Neural cell (in vitro differentiated cells): ENCODE measurements at regions not wholly inside any gene's neighbourhood (a gene's known extent, or its start where the extent isn't known, plus 50 kb on each side); places are given as distances from the start of the nearest gene placed in this dataset.
A peak's percentile ranks its signal among the peaks of the same experiment; 100 is the strongest.

Experiments used
- H2AFZ ChIP-seq: fragments of 200-600, 300-800 bp; sonication (generic), shearing (Covaris generic); 2 replicates; pipeline ENCODE4 v1.6.0; 2014; ENCODE audit warnings: low read depth, mild to moderate bottlenecking, antibody characterized with exemption, low read length, moderate library complexity
- H3F3A ChIP-seq: fragments of 200-600 bp; shearing (Covaris generic); 2 replicates; pipeline ENCODE4 v1.6.1; 2016; ENCODE audit warnings: mild to moderate bottlenecking, moderate library complexity, mixed read lengths, antibody characterized with exemption, low read length; ENCODE audit not compliant: insufficient read depth, poor library complexity, severe bottlenecking
- H3K27ac ChIP-seq: fragments of 200-600, 300-800 bp; sonication (generic), shearing (Covaris generic); 2 replicates; pipeline ENCODE4 v1.5.1; 2014; ENCODE audit warnings: mild to moderate bottlenecking, low read length, moderate library complexity
- H3K27me3 ChIP-seq: fragments of 300-800, 200-600 bp; sonication (generic), shearing (Covaris generic); 2 replicates; pipeline ENCODE4 v1.6.0; 2014; ENCODE audit warnings: mild to moderate bottlenecking, low read depth, low read length, moderate library complexity; ENCODE audit not compliant: insufficient read depth
- H3K36me3 ChIP-seq: fragments of 300-800, 200-600 bp; sonication (generic), shearing (Covaris generic); 2 replicates; pipeline ENCODE4 v1.5.1; 2014; ENCODE audit warnings: mild to moderate bottlenecking, antibody characterized with exemption, low read length, moderate library complexity; ENCODE audit not compliant: insufficient read depth
- H3K4me2 ChIP-seq: fragments of 300-800, 200-600 bp; sonication (generic), shearing (Covaris generic); 2 replicates; pipeline ENCODE4 v1.6.0; 2014; ENCODE audit warnings: mild to moderate bottlenecking, low read length
- H3K4me3 ChIP-seq: fragments of 300-800, 200-600 bp; sonication (generic), shearing (Covaris generic); 2 replicates; pipeline ENCODE4 v1.5.1; 2014; ENCODE audit warnings: mild to moderate bottlenecking, low read length, moderate library complexity
- H3K79me2 ChIP-seq: fragments of 200-600 bp; shearing (Covaris generic); replicated peaks from 2 replicates; pipeline ENCODE4 v1.6.0; 2014; ENCODE audit warnings: mild to moderate bottlenecking, low read length, moderate library complexity; ENCODE audit not compliant: insufficient read depth
- H3K9ac ChIP-seq: fragments of 300-800, 200-600 bp; sonication (generic), shearing (Covaris generic); 2 replicates; pipeline ENCODE4 v1.6.1; 2016; ENCODE audit warnings: mild to moderate bottlenecking, low read length, mixed read lengths
- H3K9me2 ChIP-seq: fragments of 200-600 bp; shearing (Covaris generic); 2 replicates; pipeline ENCODE4 v1.6.1; 2016; ENCODE audit warnings: mild to moderate bottlenecking, low read length, mixed read lengths; ENCODE audit not compliant: insufficient read depth
- H3K9me3 ChIP-seq: fragments of 200-600, 300-800 bp; sonication (generic), shearing (Covaris generic); 2 replicates; pipeline ENCODE4 v1.6.1; 2016; ENCODE audit warnings: mild to moderate bottlenecking, mixed run types, low read length, moderate library complexity, mixed read lengths
- H4K20me1 ChIP-seq: fragments of 200-600 bp; shearing (Covaris generic); 2 replicates; pipeline ENCODE4 v1.6.1; 2016; ENCODE audit warnings: mild to moderate bottlenecking, mixed run types; ENCODE audit not compliant: insufficient read depth
- EP300 ChIP-seq: fragments of 450-650 bp; conservative IDR thresholded peaks from 2 replicates; pipeline ENCODE4 v1.6.1; 2014; ENCODE audit warnings: antibody characterized with exemption, mild to moderate bottlenecking, moderate library complexity; ENCODE audit not compliant: poor library complexity, severe bottlenecking
- EZH2 ChIP-seq: fragments of 200-600, 300-800 bp; shearing (Covaris generic), sonication (generic); IDR thresholded peaks from 2 replicates; pipeline ENCODE4 v1.6.1; 2014; ENCODE audit warnings: antibody characterized with exemption, low read length, borderline replicate concordance, mild to moderate bottlenecking; ENCODE audit not compliant: insufficient read depth, poor library complexity, severe bottlenecking
- MXI1 ChIP-seq: fragments of 450-650 bp; conservative IDR thresholded peaks from 2 replicates; pipeline ENCODE4 v1.6.1; 2014; ENCODE audit warnings: antibody characterized with exemption, mild to moderate bottlenecking; ENCODE audit not compliant: poor library complexity, severe bottlenecking
- POLR2AphosphoS5 ChIP-seq: IDR thresholded peaks from 2 replicates; pipeline ENCODE4 v1.6.1; 2012
- RAD21 ChIP-seq: fragments of 450-650 bp; conservative IDR thresholded peaks from 2 replicates; pipeline ENCODE4 v1.6.1; 2014; ENCODE audit warnings: antibody characterized with exemption, mild to moderate bottlenecking, moderate library complexity
- SMC3 ChIP-seq: fragments of 450-650 bp; conservative IDR thresholded peaks from 2 replicates; pipeline ENCODE4 v1.6.1; 2014; ENCODE audit warnings: antibody characterized with exemption, mild to moderate bottlenecking, moderate library complexity; ENCODE audit not compliant: poor library complexity
- TAF1 ChIP-seq: IDR thresholded peaks from 2 replicates; pipeline ENCODE4 v1.6.1; 2012; ENCODE audit warnings: low read depth
- TF ChIP-seq, protein P1 (sequence below): fragments of 450-650 bp; IDR thresholded peaks from 2 replicates; pipeline ENCODE4 v1.5.1; 2014; ENCODE audit warnings: antibody characterized with exemption, mild to moderate bottlenecking, moderate library complexity; ENCODE audit not compliant: poor library complexity, severe bottlenecking
- TF ChIP-seq, protein P2 (sequence below): IDR thresholded peaks from 2 replicates; pipeline ENCODE4 v1.6.1; 2012; ENCODE audit warnings: borderline replicate concordance

DNA sequence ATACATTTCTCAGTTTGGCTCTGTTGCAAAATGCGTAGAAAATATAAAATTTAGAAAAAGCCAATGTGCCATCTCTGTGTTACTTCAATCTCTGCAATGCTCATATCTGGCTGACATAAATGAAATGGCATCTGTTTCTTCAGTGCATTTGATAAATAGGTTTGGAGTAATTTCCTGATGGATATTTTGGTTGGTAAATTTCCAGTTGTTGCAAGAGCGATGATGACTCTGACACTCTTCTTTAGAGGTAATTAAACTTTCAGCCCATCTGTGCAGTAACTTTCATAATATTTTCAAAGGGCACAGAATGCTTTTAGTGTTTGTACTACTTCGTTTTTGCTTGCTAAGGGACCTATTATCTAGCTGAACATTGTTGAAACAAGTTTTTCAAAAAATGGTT, 1286.4 kb downstream of the PCDH9 start:
- no peaks in the 10 kb centered on the region for H4K20me1 ChIP-seq
- no peak overlapping the region for H3K4me2 ChIP-seq
- H3K79me2 ChIP-seq = no peaks in the 10 kb centered on the region
- H3K27ac ChIP-seq = no peak overlapping the region
- H3K27me3 ChIP-seq = no peaks in the 10 kb centered on the region
- no peak overlapping the region for H3K9ac ChIP-seq
- TF ChIP-seq RAD21 (no peak), TAF1 (no peak)
- no peaks in the 10 kb centered on the region for H3F3A ChIP-seq
- no peak overlapping the region for H3K4me3 ChIP-seq
- no peaks in the 10 kb centered on the region for H3K9me3 ChIP-seq
- no peak overlapping the region for H2AFZ ChIP-seq
- no peaks in the 10 kb centered on the region for H3K36me3 ChIP-seq
- no peaks in the 10 kb centered on the region for H3K9me2 ChIP-seq

DNA sequence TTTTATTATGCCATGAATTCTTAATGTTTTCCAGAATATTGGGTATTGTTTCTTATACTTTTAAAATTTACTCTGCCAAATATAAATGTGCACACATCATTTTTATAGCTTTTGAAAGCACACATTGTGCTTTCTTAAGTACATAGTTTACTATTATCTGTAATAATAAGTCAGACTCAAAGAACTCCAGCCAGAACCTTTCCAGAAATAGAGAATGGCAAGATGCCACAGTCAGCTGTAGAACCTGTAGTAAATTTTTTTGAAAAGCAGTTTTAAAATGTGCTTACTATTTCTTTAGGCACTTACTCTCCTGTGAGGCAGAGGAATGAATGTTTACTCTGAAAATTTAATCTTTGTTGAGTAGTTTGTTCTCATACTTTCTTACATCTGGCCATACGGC, 1287.1 kb downstream of the PCDH9 start:
- no peaks in the 10 kb centered on the region for H3K36me3 ChIP-seq
- no peaks in the 10 kb centered on the region for H4K20me1 ChIP-seq
- TF ChIP-seq SMC3 = no peak
- no peak for TF ChIP-seq EP300
- no peak for TF ChIP-seq TAF1
- no peak for TF ChIP-seq RAD21
- no peak for TF ChIP-seq POLR2AphosphoS5
- TF ChIP-seq EZH2 = no peak
- no peak overlapping the region for H3K9ac ChIP-seq
- H3K9me3 ChIP-seq = no peaks in the 10 kb centered on the region
- no peaks in the 10 kb centered on the region for H3K9me2 ChIP-seq
- no peak overlapping the region for H3K4me2 ChIP-seq
- no peak overlapping the region for H2AFZ ChIP-seq
- no peak overlapping the region for H3K27ac ChIP-seq
- no peaks in the 10 kb centered on the region for H3F3A ChIP-seq
- no peak overlapping the region for H3K4me3 ChIP-seq
- no peaks in the 10 kb centered on the region for H3K27me3 ChIP-seq
- no peaks in the 10 kb centered on the region for H3K79me2 ChIP-seq

DNA sequence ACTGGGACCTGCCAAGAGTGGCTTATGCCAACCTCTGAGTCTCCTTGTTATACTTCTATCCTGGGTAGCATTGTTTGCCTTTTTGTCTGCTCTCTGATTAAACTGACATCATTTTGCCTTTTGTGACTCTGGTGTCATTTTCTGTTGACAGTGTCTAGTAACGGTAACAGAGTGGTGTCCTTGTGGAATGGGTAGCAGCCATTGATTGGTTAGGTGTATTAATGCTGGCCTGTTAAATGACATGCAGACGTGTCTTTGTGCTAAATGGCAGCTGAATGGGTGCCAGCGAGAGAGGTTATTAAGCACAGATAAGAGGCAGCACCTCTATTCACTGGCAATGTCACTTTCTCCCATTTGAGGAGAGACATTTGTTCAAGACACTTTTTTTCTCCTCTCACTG, 1289.4 kb downstream of the PCDH9 start:
- Histone ChIP-seq H3K4me3 (peak overlapping the region; percentile 25), H3K9me3 (no peaks in the 10 kb centered on the region), H3K79me2 (no peaks in the 10 kb centered on the region), H3K27me3 (no peaks in the 10 kb centered on the region), H3K9ac (no peak overlapping the region), H3F3A (peaks cover under 1% of the 10 kb centered on the region), H3K9me2 (no peaks in the 10 kb centered on the region), H3K4me2 (no peak overlapping the region), H4K20me1 (no peaks in the 10 kb centered on the region), H3K27ac (peak overlapping the region; percentile 42), H2AFZ (no peak overlapping the region), H3K36me3 (no peaks in the 10 kb centered on the region)
- TF ChIP-seq RAD21 (peak; percentile 37), EP300 (peak; percentile 99), POLR2AphosphoS5 (peak; percentile 87), MXI1 (peak; percentile 42), EZH2 (no peak), SMC3 (peak; percentile 48)
- TF ChIP-seq, protein P1, sequence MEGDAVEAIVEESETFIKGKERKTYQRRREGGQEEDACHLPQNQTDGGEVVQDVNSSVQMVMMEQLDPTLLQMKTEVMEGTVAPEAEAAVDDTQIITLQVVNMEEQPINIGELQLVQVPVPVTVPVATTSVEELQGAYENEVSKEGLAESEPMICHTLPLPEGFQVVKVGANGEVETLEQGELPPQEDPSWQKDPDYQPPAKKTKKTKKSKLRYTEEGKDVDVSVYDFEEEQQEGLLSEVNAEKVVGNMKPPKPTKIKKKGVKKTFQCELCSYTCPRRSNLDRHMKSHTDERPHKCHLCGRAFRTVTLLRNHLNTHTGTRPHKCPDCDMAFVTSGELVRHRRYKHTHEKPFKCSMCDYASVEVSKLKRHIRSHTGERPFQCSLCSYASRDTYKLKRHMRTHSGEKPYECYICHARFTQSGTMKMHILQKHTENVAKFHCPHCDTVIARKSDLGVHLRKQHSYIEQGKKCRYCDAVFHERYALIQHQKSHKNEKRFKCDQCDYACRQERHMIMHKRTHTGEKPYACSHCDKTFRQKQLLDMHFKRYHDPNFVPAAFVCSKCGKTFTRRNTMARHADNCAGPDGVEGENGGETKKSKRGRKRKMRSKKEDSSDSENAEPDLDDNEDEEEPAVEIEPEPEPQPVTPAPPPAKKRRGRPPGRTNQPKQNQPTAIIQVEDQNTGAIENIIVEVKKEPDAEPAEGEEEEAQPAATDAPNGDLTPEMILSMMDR = no peak

DNA sequence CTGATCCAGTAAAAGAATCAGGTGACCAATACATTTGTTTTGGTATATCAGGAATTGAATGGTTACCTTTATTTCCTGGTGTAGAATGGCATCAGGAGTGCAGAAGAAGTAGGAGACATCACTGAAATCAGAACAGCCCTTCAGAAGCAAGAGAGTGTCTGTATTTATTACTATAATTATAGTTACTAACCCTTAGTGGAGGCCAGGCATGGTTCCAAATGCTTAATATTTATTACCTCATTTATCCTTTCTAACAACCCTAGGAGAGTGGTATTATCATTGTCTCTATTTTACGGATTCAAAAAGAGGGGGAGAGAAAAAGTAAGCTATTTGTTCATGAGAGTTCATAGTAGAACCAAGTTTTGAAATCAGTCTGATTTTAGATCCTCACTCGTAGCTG, 1292.9 kb downstream of the PCDH9 start:
- TF ChIP-seq EZH2 = no peak
- TF ChIP-seq RAD21 = no peak
- TF ChIP-seq SMC3 = no peak
- TF ChIP-seq POLR2AphosphoS5 = no peak
- TF ChIP-seq, protein P1 = no peak
- TF ChIP-seq MXI1 = no peak
- TF ChIP-seq, protein P2, sequence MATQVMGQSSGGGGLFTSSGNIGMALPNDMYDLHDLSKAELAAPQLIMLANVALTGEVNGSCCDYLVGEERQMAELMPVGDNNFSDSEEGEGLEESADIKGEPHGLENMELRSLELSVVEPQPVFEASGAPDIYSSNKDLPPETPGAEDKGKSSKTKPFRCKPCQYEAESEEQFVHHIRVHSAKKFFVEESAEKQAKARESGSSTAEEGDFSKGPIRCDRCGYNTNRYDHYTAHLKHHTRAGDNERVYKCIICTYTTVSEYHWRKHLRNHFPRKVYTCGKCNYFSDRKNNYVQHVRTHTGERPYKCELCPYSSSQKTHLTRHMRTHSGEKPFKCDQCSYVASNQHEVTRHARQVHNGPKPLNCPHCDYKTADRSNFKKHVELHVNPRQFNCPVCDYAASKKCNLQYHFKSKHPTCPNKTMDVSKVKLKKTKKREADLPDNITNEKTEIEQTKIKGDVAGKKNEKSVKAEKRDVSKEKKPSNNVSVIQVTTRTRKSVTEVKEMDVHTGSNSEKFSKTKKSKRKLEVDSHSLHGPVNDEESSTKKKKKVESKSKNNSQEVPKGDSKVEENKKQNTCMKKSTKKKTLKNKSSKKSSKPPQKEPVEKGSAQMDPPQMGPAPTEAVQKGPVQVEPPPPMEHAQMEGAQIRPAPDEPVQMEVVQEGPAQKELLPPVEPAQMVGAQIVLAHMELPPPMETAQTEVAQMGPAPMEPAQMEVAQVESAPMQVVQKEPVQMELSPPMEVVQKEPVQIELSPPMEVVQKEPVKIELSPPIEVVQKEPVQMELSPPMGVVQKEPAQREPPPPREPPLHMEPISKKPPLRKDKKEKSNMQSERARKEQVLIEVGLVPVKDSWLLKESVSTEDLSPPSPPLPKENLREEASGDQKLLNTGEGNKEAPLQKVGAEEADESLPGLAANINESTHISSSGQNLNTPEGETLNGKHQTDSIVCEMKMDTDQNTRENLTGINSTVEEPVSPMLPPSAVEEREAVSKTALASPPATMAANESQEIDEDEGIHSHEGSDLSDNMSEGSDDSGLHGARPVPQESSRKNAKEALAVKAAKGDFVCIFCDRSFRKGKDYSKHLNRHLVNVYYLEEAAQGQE = no peak
- TF ChIP-seq TAF1 = no peak
- TF ChIP-seq EP300 = no peak
- no peaks in the 10 kb centered on the region for H4K20me1 ChIP-seq
- no peak overlapping the region for H3K4me3 ChIP-seq
- no peaks in the 10 kb centered on the region for H3K9me3 ChIP-seq
- peaks cover 4% of the 10 kb centered on the region for H3F3A ChIP-seq
- H3K27ac ChIP-seq = no peak overlapping the region
- H3K36me3 ChIP-seq = no peaks in the 10 kb centered on the region
- no peaks in the 10 kb centered on the region for H3K79me2 ChIP-seq
- no peak overlapping the region for H3K4me2 ChIP-seq
- H3K9me2 ChIP-seq = no peaks in the 10 kb centered on the region
- H2AFZ ChIP-seq = no peak overlapping the region
- no peaks in the 10 kb centered on the region for H3K27me3 ChIP-seq
- no peak overlapping the region for H3K9ac ChIP-seq
